PC-9 (cell line): ENCODE measurements at regions not wholly inside any gene's neighbourhood (a gene's known extent, or its start where the extent isn't known, plus 50 kb on each side); places are given as distances from the start of the nearest gene placed in this dataset.

Experiments
- EZH2 ChIP-seq: fragments of 200-600 bp; sonication (generic); IDR thresholded peaks from 2 replicates; pipeline ENCODE4 v1.8.0; 2017; ENCODE audit warnings: antibody characterized with exemption, low read depth
- TF ChIP-seq, protein P1 (sequence below): fragments of 200-600 bp; sonication (generic); conservative IDR thresholded peaks from 2 replicates; pipeline ENCODE4 v1.6.1; 2017; ENCODE audit warnings: mixed run types, antibody characterized with exemption, mild to moderate bottlenecking, moderate library complexity

DNA sequence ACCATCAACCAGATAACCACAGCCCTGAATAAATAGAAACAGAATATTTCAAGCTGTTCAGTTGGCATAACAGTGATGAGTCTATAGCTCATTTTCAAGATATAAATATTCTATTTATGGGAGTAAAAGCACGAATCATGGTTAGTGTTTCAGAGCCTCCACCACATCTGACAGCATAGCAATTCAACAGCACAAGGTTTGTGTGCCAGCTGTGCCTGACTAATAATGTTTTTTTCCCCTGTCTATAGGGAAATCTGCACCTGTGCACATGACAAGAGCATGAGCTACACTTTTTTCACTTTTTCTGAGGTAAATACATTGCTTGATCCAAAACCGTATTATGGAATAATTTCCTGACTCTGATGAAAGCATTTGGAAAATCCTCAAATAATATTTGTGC, 251.3 kb downstream of the RPIA start:
- TF ChIP-seq, protein P1, sequence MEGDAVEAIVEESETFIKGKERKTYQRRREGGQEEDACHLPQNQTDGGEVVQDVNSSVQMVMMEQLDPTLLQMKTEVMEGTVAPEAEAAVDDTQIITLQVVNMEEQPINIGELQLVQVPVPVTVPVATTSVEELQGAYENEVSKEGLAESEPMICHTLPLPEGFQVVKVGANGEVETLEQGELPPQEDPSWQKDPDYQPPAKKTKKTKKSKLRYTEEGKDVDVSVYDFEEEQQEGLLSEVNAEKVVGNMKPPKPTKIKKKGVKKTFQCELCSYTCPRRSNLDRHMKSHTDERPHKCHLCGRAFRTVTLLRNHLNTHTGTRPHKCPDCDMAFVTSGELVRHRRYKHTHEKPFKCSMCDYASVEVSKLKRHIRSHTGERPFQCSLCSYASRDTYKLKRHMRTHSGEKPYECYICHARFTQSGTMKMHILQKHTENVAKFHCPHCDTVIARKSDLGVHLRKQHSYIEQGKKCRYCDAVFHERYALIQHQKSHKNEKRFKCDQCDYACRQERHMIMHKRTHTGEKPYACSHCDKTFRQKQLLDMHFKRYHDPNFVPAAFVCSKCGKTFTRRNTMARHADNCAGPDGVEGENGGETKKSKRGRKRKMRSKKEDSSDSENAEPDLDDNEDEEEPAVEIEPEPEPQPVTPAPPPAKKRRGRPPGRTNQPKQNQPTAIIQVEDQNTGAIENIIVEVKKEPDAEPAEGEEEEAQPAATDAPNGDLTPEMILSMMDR = no peak
- no peak for TF ChIP-seq EZH2
